ENCODE measurements at regions not wholly inside any gene's neighbourhood (a gene's known extent, or its start where the extent isn't known, plus 50 kb on each side); places are given as distances from the start of the nearest gene placed in this dataset.

DNA sequence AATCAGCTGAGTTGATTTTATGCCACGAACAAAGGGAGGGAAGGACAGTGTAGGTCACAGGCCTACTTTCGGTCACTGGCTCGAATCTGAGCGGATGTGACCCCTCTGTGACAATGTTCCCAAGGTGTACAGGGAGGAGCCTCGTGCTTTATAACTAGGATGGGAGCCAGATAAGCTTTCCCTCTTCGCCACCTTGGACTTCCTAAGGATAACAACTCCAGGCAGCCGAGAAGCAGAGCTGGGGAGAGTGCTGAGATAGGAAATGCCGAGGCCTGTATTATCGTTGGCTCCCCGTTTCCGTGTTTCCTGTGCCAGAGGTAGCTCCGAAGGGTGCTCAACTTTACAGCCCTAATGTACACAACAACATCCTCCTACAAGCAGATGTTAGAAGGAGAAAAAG lies 217.8 kb upstream of the IRX3 start:
- H3K4me1 Mint-ChIP-seq: peaks cover 53% of the 10 kb centered on the region
- peaks cover 32% of the 10 kb centered on the region for H3K4me1 ChIP-seq (ENCODE audit: insufficient read depth)
- peak; percentile 56 for ATAC-seq

More for the DNA sequence above, 217.8 kb upstream of the IRX3 start:
- no peak for TF ChIP-seq ZNF462 (CRISPR knock-in tag; IDR thresholded peaks at IDR 0.05)
- TF ChIP-seq, protein P1, sequence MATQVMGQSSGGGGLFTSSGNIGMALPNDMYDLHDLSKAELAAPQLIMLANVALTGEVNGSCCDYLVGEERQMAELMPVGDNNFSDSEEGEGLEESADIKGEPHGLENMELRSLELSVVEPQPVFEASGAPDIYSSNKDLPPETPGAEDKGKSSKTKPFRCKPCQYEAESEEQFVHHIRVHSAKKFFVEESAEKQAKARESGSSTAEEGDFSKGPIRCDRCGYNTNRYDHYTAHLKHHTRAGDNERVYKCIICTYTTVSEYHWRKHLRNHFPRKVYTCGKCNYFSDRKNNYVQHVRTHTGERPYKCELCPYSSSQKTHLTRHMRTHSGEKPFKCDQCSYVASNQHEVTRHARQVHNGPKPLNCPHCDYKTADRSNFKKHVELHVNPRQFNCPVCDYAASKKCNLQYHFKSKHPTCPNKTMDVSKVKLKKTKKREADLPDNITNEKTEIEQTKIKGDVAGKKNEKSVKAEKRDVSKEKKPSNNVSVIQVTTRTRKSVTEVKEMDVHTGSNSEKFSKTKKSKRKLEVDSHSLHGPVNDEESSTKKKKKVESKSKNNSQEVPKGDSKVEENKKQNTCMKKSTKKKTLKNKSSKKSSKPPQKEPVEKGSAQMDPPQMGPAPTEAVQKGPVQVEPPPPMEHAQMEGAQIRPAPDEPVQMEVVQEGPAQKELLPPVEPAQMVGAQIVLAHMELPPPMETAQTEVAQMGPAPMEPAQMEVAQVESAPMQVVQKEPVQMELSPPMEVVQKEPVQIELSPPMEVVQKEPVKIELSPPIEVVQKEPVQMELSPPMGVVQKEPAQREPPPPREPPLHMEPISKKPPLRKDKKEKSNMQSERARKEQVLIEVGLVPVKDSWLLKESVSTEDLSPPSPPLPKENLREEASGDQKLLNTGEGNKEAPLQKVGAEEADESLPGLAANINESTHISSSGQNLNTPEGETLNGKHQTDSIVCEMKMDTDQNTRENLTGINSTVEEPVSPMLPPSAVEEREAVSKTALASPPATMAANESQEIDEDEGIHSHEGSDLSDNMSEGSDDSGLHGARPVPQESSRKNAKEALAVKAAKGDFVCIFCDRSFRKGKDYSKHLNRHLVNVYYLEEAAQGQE (IDR thresholded peaks at IDR 0.05; ENCODE audit: unreplicated experiment): no peak
- TF ChIP-seq ZNF331 (CRISPR knock-in tag; IDR thresholded peaks at IDR 0.05; ENCODE audit: low read depth): no peak
- TF ChIP-seq CREB1 (CRISPR knock-in tag; IDR thresholded peaks at IDR 0.05; ENCODE audit: low read depth): no peak
- TF ChIP-seq EZH2 (IDR thresholded peaks at IDR 0.05; ENCODE audit: low read depth, unreplicated experiment): no peak
- no peak for TF ChIP-seq ZNF114 (CRISPR knock-in tag; IDR thresholded peaks at IDR 0.05)
- no peak for TF ChIP-seq JUNB (IDR thresholded peaks at IDR 0.05; ENCODE audit: unreplicated experiment)
- no peak for TF ChIP-seq STAT1 (IDR thresholded peaks at IDR 0.05; ENCODE audit: unreplicated experiment)
- TF ChIP-seq, protein P2, sequence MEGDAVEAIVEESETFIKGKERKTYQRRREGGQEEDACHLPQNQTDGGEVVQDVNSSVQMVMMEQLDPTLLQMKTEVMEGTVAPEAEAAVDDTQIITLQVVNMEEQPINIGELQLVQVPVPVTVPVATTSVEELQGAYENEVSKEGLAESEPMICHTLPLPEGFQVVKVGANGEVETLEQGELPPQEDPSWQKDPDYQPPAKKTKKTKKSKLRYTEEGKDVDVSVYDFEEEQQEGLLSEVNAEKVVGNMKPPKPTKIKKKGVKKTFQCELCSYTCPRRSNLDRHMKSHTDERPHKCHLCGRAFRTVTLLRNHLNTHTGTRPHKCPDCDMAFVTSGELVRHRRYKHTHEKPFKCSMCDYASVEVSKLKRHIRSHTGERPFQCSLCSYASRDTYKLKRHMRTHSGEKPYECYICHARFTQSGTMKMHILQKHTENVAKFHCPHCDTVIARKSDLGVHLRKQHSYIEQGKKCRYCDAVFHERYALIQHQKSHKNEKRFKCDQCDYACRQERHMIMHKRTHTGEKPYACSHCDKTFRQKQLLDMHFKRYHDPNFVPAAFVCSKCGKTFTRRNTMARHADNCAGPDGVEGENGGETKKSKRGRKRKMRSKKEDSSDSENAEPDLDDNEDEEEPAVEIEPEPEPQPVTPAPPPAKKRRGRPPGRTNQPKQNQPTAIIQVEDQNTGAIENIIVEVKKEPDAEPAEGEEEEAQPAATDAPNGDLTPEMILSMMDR (conservative IDR thresholded peaks at IDR 0.05; ENCODE audit: low read depth in 2 of 2): no peak
- TF ChIP-seq, protein P3, sequence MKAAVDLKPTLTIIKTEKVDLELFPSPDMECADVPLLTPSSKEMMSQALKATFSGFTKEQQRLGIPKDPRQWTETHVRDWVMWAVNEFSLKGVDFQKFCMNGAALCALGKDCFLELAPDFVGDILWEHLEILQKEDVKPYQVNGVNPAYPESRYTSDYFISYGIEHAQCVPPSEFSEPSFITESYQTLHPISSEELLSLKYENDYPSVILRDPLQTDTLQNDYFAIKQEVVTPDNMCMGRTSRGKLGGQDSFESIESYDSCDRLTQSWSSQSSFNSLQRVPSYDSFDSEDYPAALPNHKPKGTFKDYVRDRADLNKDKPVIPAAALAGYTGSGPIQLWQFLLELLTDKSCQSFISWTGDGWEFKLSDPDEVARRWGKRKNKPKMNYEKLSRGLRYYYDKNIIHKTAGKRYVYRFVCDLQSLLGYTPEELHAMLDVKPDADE (IDR thresholded peaks at IDR 0.05): no peak
- no peak for TF ChIP-seq NANOG (IDR thresholded peaks at IDR 0.05; ENCODE audit: borderline replicate concordance)
- TF ChIP-seq POLR2AphosphoS5 (IDR thresholded peaks at IDR 0.05; ENCODE audit: low read depth): no peak
- TF ChIP-seq EZH2phosphoT487 (IDR thresholded peaks at IDR 0.05; ENCODE audit: unreplicated experiment): no peak
- no peaks in the 10 kb centered on the region for H4K20me1 ChIP-seq (replicated peaks; ENCODE audit: insufficient read depth)
- H3K4me2 ChIP-seq: peak overlapping the region; percentile 59
- H3K27me3 Mint-ChIP-seq (ENCODE audit: insufficient read depth, low read depth, poor library complexity): peaks cover 9% of the 10 kb centered on the region
- no peak overlapping the region; the same call in 1 of the 2 replicates for H3K27ac Mint-ChIP-seq
- no peaks in the 10 kb centered on the region for H3K36me3 Mint-ChIP-seq (ENCODE audit: low read depth)
- H3K36me3 ChIP-seq (ENCODE audit: insufficient read depth): no peaks in the 10 kb centered on the region
- peak; percentile 11 for DNase-seq (ENCODE audit: low spot score)
- H3F3A ChIP-seq (replicated peaks; ENCODE audit: low read depth): no peaks in the 10 kb centered on the region
- no peaks in the 10 kb centered on the region for H3K27me3 ChIP-seq (ENCODE audit: insufficient read depth)
- no peak overlapping the region for H3K27ac ChIP-seq (ENCODE audit: low read depth)
- H3K4me3 ChIP-seq: no peak overlapping the region
- peak overlapping the region; percentile 92 for H2AFZ ChIP-seq
- H3K9me2 ChIP-seq (ENCODE audit: insufficient read depth): 0 out of 2 replicates have a peak, but pooled peaks cover 4% of the 10 kb centered on the region
- peak overlapping the region; percentile 1; the same call in 1 of the 3 replicates for H3K4me3 Mint-ChIP-seq
- H3K79me2 ChIP-seq (replicated peaks; ENCODE audit: insufficient read depth): no peaks in the 10 kb centered on the region
- H3K9me3 Mint-ChIP-seq: no peaks in the 10 kb centered on the region; the same call in 1 of the 3 replicates
